Heart left ventricle (tissue), 13 donors: ENCODE measurements at regions not wholly inside any gene's neighbourhood (a gene's known extent, or its start where the extent isn't known, plus 50 kb on each side); places are given as distances from the start of the nearest gene placed in this dataset.

Experiments
- POLR2A ChIP-seq, 2 donors: fragments of 450-650 bp; IDR thresholded peaks; one replicate each; pipeline ENCODE4 v1.6.1; 2017; ENCODE audit warnings: antibody characterized with exemption in 2 of 2, mild to moderate bottlenecking in 2 of 2, moderate library complexity in 2 of 2
- TF ChIP-seq, protein P1 (sequence below), 12 donors: fragments of 200-600 bp; sonication (generic) in 4 of 12; IDR thresholded peaks; one replicate each; pipeline versions ENCODE4 v1.5.0 to v1.8.0; 2018 to 2022; ENCODE audit warnings: antibody characterized with exemption in 12 of 12, mild to moderate bottlenecking in 5 of 12
- donor health status: ischemic (EF 13 %, LVEDD 7.1; RV severe dilation, severe dysfunction).
- donor health status: DM: no; HTN: yes; CAD: no.
- donor health status: DM: no; HTN: no; CAD: no.
- donor health status: ischemic (EF 25% LVEDD 6.9; RV normal size, moderate dysfunction).
- donor health status: ischemic (EF 25% LVEDD 5.7; RV mildly dilated, moderate dysfunction).
- donor health status: ischemic (EF 35%, LVEDD 5.7; RV mildly dilated, moderate dysfunction).
- donor health status: nonischemic (EF 11% LVEDD 7.7; RV severe dilation, severe dysfunction).
- donor health status: DM: yes; HTN: yes; CAD: no.
- donor health status: PGD.
- donor health status: ischemic (EF 29% LVEDD 5.4; RV normal size, mild dysfunction).
- donor health status: nonischemic (EF 23%, LVEDD 6.1; RV moderate dilation, normal function).

DNA sequence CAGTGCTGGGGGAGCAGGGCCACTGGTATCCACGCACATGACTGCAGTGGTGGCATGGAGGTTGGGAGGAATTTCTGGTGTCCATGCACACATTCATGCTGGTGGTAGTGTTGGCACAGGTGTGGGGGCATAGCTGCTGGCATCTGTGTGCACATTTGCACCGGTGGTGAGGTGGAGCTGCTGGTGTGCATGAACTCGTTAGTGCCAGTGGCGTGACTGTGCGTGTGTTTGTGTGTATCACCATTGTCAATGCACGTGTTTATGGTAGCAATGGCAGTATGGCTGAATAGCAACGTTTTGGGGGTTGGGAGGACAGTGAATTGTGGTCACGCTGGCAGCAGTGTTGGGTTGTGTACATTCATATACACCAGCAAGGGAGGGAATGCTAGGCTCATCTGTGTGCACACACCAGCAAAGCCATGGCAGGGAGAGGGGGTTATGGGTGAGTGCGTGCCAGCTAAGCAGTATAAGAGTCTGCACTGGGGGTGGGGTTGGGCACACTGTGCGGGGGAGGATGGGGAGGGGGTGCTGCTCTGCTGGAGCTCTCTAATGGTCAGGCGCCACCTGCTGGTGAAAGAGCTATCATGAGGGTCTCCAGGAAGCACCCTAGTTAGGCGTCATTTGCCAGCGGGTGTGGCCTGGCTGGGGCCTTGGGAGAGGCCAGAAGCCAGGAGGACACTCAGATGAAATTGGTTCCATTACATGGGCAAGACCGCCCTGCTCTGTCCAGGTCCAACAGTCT lies 626.1 kb upstream of the ID4 start:
- TF ChIP-seq, protein P1, sequence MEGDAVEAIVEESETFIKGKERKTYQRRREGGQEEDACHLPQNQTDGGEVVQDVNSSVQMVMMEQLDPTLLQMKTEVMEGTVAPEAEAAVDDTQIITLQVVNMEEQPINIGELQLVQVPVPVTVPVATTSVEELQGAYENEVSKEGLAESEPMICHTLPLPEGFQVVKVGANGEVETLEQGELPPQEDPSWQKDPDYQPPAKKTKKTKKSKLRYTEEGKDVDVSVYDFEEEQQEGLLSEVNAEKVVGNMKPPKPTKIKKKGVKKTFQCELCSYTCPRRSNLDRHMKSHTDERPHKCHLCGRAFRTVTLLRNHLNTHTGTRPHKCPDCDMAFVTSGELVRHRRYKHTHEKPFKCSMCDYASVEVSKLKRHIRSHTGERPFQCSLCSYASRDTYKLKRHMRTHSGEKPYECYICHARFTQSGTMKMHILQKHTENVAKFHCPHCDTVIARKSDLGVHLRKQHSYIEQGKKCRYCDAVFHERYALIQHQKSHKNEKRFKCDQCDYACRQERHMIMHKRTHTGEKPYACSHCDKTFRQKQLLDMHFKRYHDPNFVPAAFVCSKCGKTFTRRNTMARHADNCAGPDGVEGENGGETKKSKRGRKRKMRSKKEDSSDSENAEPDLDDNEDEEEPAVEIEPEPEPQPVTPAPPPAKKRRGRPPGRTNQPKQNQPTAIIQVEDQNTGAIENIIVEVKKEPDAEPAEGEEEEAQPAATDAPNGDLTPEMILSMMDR (IDR thresholded peaks at IDR 0.05): peak; percentile 17 to 56 (median 36)
- TF ChIP-seq POLR2A (IDR thresholded peaks at IDR 0.05): no peak
